Fibroblast of gingiva (primary cell): ENCODE measurements at regions not wholly inside any gene's neighbourhood (a gene's known extent, or its start where the extent isn't known, plus 50 kb on each side); places are given as distances from the start of the nearest gene placed in this dataset.
"Not testable (repeated sequence)": the region's sequence is repeated elsewhere in the genome, so short reads cannot be mapped to it uniquely, and the experiment has no call there.

ENCODE experiments used
- DNase-seq: peaks from one replicate; pipeline ENCODE4 v3.0.0-alpha.2; 2011; ENCODE audit warnings: low read depth

DNA sequence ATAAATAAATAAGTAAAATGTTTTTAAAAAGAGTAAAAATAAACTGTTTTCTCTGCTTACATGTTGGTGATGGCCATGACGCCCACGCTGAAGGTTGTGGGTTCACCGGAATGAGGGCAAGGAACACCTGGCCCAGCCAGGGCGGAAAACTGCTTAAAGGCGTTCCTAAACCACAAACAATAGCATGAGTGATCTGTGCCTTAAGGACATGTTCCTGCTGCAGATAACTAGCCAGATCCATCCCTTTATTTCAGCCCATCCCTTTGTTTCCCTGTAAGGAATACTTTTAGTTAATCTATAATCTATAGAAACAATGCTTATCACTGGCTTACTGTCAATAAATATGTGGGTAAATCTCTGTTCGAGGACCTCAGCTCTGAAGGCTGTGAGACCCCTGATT, 63.3 kb upstream of the CEP78 start:
- DNase-seq = not testable (repeated sequence)

DNA sequence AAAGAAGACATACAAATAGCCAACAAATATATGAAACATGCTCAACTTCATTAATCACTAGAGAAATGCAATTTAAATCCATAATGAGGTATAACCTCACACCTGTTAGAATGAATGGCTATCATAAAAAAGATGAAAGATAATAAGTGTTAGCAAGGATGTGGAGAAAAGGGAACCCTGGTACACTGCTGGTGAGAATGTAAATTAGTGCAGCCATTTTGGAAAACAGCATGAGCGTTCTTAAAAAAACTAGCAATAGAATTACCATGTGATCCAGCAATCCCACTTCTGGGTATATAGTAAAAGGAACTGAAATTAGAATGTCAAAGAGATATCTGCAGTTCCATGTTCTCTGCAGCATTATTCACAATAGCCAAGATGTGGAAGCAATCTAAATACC, 64.2 kb upstream of the CEP78 start:
- no peak for DNase-seq

DNA sequence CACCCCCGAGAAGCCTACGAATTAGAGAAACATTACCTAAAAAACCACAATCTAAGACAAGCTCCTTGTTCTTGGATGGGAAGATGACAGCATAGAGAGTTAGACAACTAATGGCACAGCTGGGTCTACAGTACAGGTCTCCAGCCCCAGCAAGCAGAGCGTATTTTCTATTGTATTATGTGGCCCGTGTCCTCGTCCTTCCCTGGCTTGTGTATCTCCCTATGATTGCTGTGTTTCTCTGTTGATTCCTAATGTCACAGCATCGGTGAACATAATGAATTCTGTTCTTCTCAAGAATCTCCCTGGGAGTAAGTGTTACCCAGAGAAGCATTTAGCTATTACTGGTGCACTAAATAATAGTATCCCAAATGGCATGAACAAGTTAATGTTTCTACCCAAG, 66.8 kb upstream of the CEP78 start:
- DNase-seq = no peak

DNA sequence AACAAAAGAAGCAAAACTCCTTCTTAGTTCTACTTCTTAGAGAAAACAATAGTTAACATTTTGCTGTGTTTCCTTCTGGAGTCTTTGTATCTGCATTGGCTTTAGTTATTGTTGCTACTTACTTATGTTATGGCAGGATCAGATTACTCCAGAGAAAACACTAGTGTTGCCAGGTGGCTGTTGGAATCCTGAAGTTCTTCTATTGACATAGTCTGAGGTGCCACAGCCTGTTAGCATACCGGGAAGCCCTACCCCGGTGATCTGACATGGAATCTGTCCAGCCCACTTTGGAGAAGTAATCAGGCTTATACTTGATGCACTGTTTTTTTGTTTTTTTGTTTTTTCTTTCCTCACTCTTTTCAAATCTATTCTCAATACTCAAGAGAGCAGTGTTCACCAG, 68.5 kb upstream of the CEP78 start:
- no peak for DNase-seq

DNA sequence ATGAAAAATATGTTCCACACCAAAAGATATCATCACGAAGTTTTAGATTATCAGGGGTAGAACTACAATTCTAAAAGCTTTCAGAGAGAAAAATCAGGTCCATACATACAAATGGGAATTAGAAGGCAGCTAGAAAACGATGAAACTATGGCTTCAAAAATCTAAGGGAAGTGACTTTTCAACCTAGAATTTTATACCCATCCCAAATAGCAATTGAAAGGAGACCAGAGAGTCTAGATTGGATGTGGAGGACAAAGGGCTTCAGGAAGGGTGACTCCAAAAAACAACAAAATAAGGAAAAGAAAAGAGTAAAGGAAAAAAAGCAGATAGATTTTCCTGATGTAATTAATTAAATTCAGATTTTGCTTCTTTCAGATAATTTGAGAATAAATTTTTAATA, 72.0 kb upstream of the CEP78 start:
- no peak for DNase-seq

DNA sequence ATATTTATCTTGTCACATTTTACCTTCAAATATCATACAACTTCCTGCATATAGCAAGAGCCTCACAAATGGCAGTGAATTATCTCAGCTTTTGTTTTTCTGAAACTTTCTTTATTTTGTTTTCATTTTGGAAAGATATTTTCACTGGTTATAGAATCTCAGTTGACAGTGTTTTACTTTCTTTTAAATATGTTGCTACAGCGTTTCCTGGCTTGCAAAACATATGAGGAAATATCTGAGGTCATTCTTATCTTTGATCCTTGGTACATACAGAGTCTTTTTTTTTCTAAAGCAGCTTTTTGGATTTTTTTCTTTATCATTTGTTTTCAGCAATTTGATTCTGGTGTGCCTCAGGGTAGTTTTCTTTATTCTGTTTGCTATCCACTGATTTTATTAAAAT, 77.6 kb upstream of the CEP78 start:
- no peak for DNase-seq

DNA sequence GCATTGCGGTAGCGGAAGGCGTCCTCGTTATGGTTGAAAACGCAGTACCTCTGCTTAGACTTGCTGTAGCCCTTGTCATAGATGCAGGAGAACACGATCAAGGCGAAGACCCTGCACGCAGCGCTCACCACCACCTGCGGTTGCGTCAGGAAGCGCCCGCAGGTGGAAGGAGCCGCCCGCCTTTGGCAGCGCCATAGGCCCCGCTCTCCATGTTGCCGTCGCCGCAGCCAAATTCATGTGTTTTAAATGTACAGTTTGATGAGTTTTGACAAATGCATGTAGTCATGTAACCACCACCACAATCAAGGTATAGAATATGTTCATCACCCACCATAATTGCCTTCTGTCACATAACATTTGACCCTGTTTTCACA, 84.9 kb upstream of the CEP78 start:
- no peak for DNase-seq

DNA sequence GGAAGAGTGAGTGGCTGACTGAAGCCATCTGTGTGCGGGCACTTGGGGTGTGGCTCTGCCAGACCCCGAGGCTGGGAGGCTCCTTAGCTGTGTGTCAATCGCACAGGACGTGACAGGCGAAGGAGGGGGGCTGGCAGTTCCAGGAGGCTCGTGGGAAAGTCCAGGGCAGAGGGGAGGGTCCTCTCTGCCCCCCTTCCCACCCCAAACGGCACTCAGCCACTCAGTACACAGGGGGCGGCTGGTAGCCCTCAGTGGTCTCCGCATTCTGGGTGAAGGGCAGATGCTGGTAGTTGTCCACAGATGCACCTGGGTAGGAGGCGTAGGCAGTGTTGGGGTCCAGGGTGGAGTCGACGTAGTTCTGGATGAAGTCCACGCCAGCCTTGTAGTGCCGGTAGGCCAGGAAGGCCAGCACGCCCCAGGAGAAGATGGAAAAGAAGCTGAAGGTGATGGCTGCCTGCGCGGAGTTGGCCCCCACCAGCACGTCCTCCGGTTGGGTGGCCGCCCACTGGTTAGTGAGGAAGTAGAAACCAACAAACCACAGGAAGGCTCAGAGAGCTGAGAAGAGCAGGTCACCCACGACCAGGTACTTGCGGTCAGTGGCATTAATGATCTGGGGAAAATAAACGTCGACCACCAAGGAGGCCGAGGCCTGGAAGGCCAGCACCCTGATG, 85.4 kb upstream of the CEP78 start:
- DNase-seq = no peak

DNA sequence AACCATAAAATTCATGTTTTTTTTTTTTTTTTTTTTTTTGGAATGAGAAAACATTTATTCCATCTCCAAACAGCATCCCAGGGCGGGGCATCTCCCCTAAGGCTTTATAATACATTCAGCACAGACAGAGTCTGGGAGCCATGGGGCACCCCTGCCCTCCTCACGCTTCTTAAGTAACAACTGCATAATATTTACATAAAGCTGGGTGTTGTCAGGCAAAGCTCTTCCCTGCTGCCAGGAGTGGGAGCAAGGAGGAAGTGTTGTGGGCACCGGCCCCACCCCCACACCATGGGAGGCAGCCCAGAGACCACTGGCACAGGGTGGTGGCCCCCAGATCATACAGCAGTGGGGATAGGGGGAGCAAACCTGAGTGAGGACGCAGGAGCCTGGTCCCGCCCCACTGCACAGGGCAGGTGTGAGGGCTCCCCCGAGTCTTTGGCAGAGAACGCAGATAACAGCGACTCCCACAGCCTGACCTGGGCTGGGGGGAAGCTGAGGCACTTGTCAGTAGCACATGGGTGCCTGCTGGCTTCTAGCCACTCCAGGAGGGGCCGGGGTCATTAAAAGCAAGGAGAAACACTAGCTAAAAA, 86.1 kb upstream of the CEP78 start:
- DNase-seq = no peak

DNA sequence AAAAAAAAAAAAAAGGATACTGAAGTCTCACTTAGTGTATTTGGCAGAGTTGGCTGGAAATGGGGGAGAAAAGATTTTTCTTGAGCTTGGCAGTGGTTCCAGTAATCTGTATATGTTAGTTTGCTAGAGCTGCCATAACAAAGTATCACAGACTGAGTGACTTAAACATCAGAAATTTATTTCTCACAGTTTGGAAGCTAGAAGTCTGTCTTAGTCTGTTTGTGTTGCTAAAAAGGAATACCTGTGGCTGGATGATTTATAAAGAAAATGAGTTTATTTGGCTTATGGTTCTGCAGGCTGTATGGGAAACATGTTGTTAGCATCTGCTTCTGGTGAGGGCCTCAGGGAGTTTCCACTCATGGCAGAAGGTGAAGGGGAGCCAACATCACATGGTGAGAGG, 89.6 kb upstream of the CEP78 start:
- DNase-seq = no peak

DNA sequence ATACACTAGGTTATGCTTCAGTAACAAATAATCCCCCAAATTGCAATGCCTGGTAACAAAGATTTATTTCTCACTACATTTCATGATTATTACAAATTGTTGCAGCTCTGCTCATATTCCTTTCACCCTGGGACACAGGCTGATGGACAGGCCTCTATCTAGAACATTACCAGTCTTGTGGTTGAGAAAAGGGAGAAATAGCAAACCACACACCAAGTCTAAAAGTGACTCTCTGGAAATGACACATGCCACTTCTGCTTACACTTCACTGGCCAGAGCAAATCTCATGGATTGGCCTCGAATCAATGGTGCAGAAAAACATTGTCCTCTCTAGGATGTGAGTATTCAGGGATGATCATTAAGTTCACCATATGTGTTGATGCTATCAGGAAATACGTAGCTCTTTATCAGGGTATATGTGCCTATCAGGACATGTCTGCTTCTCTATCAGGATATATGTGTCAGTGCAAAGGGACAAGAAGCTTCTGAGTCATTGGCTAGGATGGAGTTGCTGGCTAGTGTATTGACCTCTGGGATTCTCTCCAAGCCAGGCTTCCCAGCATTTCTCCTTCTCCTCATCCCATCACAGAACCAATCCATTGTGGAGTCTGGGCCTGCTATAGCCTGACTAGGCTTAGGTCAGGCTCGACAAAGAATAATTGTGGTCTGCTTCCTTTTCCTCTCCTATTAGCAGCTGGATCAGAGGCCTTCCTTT, 91.1 kb upstream of the CEP78 start:
- DNase-seq = no peak

DNA sequence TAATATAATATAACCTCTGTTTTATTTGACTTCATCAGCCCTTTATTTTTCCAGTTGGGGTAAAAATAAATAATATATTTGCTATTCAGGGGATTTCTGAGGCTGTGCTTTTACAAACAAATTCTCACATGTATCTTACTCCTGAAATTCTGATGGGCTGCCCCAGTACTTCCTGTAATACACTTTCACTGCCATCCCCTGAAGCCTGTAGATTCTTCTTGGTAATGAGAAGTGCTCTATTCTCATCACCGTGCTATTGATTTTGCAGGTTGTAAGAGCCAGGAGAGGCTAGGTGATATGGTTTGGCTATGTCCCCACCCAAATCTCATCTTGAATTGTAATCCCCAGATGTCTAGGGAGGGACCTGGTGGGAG, 91.9 kb upstream of the CEP78 start:
- DNase-seq = no peak

DNA sequence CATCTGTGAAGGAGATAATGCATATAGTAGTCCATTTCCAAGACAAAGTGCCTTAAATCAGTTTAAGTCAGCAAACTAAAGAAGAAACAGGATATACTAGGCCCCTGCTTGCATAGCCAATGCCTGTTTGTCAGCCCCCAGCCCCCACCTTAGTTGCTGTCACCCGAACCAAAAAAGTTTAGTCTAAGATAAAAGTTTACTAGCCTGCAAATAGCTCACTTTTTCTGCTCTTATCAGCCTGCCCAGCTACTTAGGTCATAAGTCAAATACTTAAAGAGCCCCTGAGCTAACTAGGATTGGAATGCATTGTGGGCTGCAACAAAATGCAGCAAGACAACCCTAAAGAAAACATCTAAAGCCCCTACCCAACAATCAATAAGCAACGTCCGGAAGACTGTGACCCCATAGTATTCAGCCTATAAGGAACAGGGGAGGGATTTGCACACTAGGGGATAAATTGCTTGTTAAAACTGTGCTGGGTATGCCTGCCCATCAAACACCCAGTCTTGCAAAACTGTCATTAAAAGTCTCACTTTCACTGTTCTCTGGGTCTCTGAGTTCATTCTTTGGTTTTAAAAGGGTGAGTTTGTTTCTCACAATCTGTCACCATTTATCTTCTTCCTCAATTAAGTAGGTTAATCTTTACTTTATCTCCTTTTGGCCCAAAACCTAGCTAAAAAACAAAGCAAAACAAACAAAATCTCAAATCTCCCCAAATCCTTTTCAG, 92.4 kb upstream of the CEP78 start:
- no peak for DNase-seq

DNA sequence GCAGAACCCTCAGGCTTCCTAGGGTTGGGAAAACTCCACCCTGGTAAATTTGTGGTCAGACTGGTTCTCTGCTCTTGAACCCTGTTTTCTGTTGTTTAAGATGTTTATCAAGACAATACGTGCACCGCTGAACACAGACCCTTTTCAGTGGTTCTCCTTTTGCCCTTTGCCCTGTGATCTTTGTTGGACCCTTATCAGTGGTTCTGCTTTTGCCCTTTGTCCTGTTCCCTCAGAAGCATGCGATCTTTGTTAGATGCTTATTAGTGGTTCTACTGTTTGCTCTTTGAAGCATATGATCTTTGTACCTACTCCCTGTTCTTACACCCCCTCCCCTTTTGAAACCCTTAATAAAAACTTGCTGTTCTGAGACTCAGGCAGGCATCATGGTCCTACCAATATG, 93.6 kb upstream of the CEP78 start:
- DNase-seq = not testable (repeated sequence)

DNA sequence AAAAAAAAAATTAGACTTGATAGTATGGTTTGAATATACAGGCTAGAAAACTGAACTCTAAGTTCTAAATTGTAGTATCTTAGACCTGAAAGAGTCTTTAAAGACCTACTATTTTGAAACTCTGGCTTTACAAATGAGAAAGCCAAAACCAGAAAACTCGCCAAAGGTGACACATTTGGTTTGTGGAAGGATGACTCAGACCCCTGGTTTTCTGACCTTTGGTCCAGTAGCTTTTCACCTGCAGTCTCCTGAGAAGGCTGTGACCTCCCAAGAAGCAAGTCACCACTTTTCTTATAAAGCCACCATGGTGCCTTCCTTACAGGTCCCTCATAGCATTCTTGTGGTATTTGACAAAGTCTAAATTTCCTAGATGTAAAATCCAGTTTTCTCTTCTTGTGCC, 102.1 kb upstream of the CEP78 start:
- DNase-seq = no peak

DNA sequence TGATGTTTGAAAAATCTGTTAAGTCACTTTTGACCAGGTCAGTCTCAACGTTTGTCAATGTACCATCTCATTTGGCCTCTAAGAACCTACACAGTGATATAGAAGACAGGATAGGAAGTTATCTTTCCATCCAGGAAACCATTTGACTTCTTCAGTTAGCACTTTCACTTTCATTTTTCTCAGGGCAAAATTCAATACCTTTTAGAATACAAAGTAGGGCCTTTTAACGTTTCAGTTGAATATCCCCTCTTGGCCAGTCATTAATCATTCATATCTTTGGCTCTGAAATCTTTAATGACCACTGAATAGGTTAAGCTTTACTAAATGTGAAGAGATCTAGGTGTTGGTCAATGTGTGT, 101.1 kb upstream of the GNAQ start:
- DNase-seq = no peak

DNA sequence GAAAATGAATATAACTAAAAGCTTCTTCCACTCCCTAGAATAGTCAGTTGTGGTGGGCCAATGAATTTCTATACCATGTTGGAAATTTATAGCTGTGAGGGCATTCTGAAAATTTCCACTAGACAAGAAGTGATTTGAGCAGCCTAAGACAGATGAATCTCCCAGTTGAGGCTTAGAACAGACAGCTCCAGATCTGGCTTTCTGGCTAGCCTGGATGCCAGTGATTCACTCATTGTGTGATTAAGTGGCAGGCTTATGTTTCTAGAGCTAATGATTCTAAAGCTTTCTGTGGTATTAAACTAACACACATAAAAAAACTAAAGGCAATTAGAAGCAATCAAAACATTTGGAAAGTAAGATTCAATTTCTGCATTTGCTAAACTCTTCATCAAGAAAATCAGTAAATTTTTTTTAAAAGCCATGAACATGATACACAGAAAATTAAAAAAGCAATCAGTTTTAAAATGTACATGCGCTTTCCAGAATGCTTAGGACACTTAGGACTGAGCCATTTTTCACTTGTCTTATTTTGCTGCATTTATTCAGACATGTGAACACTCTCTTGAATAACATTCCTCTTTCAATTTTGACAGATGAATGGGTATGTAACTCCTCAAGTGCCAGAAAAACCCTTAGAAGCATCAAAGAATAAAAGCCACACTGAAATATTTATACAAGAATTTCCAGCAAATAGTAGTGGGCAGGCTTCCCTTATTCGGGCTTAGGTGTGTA, 100.5 kb upstream of the GNAQ start:
- DNase-seq = no peak

DNA sequence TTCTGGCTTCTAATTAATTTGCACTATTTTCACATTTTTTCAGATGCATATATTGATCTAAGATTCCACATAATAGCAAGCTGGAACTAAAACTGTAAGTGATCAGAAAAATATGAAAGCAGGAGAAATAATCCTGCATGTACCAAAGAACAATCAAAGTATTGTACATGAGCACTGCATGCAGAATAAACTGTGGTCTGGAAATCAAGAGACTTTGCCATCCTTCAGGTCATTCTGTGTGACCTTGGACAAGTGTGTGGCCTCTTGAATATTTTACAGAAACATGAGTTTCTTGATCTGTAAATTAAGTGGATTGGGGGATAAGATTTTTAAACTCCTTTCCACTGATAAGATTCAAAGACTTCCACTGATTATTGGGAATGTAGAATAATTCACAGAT, 99.2 kb upstream of the GNAQ start:
- DNase-seq = no peak

DNA sequence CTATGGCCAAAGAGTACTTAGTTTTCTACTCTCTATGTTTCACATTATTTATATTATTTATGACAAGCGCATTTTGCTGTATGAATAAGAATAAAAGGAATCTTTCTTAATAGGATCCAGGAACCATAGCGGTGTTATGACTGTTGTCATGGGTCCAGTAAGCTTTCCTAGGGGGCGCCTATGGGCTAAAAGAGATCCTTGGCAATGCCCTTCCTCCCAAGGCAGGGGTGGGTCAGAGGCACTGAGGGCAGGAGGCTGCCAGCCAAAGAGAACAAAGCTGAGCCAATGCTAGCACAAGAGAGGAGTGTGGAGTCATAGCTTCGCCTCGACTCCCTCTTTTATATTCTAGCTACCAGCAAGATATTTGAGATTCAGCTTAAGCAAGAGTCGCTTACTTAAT, 98.4 kb upstream of the GNAQ start:
- DNase-seq = peak; percentile 92

DNA sequence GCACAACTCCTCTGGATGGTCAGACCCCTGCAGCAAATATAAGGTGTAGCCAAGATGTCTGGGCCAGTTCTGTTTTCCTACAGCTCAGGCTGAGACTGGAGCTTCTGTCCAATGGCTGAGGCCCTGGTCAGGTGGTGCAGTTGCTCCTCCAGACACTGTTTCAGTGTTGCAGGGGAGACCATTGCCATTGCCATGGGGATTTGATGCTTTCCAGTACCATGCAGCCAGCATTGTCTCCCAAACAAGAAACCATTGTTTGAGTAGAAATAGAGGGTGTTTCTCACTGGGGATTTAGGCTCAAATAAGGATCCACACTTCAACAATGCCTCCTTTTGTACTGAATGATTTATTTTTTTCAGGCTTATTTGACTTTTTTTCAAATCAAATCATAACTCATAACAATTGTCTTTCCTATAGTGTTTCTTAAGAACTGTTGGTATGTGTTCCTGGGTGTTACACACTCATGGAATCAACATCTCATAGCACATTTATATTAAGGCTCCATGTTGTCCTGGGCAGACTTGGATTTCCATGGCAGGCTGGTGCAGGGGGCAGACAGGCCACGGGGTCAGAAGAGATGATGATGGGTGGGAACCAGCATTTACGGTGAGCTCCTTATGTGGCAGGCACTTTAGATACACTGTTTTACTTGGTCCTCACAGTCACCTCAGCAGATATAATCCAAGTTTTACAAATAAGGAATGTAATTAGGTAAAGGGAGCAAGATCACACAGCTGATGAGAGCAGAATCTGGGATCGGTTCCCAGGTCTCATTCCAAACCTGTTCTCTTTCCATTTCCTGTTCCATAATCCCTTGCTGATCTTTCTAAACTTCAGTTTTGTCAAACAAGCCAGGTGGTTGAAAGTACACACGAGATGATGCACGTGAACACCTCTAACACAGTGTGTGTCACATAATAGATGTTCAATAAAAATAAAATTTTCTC, 95.9 kb upstream of the GNAQ start:
- no peak for DNase-seq

DNA sequence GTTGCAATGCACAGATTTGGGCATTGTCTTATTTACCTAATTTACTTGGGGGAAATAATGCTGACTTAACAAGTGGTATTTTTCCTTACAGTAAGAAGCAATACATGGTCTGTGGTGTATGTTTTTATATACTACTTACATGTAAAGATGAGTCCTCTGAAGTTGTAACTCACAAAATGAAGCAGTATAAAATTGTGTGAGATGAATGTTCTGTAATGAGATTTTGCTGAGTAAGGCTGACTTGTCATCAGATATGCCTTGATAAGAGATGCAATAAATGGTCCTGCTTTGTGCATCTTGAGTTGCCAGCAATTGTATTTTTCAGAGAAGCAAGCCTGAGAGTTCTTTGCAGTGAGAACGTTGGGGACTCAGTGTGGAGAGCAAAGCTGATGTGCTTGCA, 92.2 kb upstream of the GNAQ start:
- DNase-seq = no peak
